IPS-18c (cell line): ENCODE measurements at regions not wholly inside any gene's neighbourhood (a gene's known extent, or its start where the extent isn't known, plus 50 kb on each side); places are given as distances from the start of the nearest gene placed in this dataset.

Experiments used
- H3K4me3 ChIP-seq: 2 replicates; pipeline ENCODE4 v1.7.0; 2013; ENCODE audit warnings: low read depth, mild to moderate bottlenecking, low read length, moderate library complexity; ENCODE audit not compliant: insufficient read depth
- H3K9me3 ChIP-seq: one replicate; pipeline ENCODE4 v1.6.1; 2013; ENCODE audit warnings: mild to moderate bottlenecking, low read length, moderate library complexity; ENCODE audit not compliant: control insufficient read depth, insufficient read depth

DNA sequence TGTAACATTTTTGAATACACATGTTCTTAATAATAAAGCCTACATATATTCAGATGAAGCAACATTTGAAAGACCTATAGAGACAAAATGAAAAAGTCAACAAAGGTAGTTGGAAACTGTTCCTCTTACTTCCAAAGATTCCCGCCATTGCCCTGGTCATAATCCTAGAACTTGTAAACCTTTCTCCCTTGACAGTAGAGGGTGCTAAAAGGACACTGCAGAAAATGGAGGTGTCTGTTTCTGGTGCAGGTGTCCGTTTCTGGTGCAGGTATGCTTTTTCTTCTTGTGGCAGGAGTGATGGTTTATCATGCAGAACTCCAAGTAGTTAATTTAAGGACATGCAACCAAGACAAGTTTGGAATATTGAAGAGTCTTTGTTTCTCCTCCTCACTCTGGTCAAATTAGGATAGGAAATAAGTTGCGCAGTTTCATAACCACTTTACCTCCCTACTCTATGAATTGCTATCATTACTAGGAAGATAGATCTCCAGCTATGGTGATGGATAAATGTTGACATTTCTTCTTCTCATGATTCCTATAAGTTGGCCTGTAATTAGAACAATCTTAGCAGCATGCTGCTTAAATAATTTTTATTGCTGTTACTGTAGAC is 56.0 kb upstream of the FAM174A start:
- no peak overlapping the region for H3K4me3 ChIP-seq
- H3K9me3 ChIP-seq, result no peaks in the 10 kb centered on the region

- Histone ChIP-seq H3K4me3 (no peak overlapping the region), H3K9me3 (no peaks in the 10 kb centered on the region)
These were observed 63.1 kb upstream of the FAM174A start for GRCh38 chr5:100472091-100472490.

GRCh38 chr5:100469767-100470166 is 65.4 kb upstream of the FAM174A start:
- Histone ChIP-seq H3K4me3 (no peak overlapping the region), H3K9me3 (no peaks in the 10 kb centered on the region)

DNA sequence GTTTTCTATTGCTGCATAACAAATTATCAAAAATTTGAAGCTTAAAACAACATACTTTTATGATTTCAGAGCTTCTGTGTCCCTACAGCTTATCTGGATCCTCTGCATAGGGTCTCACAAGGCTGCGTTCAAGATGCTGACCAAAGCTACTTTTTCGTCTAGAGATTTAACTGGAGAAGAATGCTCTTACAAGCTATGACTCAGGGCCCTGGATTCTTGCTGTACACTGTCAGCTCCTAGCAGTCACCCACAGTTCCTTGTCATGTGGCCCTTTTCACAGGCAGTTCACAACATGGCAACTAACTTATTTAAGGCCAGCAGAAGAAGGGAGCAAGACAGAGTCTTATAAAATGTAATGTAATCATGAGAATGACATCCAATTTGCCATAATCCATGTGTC is 70.8 kb upstream of the FAM174A start:
- no peaks in the 10 kb centered on the region for H3K9me3 ChIP-seq
- no peak overlapping the region for H3K4me3 ChIP-seq

GRCh38 chr5:100456615-100457014 is 78.6 kb upstream of the FAM174A start:
- H3K9me3 ChIP-seq, result no peaks in the 10 kb centered on the region
- H3K4me3 ChIP-seq, result no peak overlapping the region

- H3K9me3 ChIP-seq, result no peaks in the 10 kb centered on the region
- H3K4me3 ChIP-seq, result no peak overlapping the region
These were observed 83.0 kb upstream of the FAM174A start for GRCh38 chr5:100452126-100452525.

- Histone ChIP-seq H3K9me3 (no peaks in the 10 kb centered on the region), H3K4me3 (no peak overlapping the region)
These were observed 87.1 kb upstream of the FAM174A start for GRCh38 chr5:100448111-100448528.

DNA sequence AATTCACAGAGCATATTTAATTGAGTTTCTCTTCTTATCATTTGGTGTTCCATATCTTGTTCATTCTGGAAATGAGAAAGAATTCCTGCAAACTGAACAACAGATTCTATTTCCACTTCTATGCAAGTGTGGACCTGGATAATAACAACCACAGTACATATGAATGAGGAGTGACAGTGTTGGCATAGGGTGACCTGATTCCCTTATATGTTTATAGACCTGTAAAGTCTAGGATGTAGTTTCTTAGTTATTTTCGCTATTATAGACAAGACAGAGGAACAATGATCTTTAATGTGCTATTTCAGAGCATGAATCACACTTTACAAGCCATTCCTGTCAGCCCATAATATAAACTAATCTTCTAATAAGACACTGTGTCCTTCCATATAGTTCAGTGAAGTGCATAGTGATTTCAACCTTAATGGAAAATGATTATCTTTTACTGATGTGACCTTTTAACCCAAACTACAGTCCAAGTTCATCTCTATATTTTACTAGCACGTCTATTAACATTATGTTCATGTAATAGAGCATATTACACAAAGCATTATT is 88.2 kb upstream of the FAM174A start:
- H3K9me3 ChIP-seq, result no peaks in the 10 kb centered on the region
- no peak overlapping the region for H3K4me3 ChIP-seq

- no peaks in the 10 kb centered on the region for H3K9me3 ChIP-seq
- H3K4me3 ChIP-seq, result no peak overlapping the region
These were observed 90.2 kb upstream of the FAM174A start for GRCh38 chr5:100444961-100445360.

DNA sequence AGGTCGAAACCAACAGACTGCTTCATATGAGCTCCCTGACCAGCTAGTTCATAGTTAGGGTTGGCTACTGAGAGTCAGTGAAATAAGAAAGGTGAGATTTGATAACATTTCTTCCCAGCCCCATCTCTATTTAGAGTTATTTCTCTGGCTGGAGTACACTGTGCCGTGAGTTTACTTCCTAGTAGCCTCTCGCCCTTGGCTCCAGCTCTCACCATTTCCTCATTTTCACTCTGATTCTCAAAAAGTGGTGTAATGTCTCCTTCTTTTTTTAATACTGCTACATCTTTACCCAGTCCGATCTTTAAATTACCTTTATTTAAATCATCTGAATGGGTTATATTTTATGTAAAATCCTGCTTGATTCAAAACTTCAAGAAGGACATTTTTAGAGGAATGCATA is 100.4 kb upstream of the FAM174A start:
- Histone ChIP-seq H3K9me3 (no peaks in the 10 kb centered on the region), H3K4me3 (no peak overlapping the region)

DNA sequence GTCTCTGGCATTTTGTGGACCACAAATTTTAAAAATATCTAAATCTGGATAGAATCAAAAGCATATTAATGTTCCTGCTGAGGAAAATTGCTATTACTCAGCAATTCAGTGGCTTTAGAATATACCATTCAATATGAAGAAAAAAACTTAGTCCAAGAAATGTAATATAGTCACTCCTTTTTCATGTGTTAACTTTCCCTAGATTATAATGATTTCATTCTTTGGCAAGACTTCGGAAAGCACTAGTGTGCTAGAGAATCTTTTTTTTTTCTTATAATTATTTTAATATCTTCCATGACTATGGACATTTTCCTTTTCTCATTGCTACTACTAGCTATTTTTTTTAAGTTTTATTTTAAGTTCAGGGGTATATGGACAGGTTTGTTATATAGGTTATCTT is 102.4 kb upstream of the FAM174A start:
- no peaks in the 10 kb centered on the region for H3K9me3 ChIP-seq

DNA sequence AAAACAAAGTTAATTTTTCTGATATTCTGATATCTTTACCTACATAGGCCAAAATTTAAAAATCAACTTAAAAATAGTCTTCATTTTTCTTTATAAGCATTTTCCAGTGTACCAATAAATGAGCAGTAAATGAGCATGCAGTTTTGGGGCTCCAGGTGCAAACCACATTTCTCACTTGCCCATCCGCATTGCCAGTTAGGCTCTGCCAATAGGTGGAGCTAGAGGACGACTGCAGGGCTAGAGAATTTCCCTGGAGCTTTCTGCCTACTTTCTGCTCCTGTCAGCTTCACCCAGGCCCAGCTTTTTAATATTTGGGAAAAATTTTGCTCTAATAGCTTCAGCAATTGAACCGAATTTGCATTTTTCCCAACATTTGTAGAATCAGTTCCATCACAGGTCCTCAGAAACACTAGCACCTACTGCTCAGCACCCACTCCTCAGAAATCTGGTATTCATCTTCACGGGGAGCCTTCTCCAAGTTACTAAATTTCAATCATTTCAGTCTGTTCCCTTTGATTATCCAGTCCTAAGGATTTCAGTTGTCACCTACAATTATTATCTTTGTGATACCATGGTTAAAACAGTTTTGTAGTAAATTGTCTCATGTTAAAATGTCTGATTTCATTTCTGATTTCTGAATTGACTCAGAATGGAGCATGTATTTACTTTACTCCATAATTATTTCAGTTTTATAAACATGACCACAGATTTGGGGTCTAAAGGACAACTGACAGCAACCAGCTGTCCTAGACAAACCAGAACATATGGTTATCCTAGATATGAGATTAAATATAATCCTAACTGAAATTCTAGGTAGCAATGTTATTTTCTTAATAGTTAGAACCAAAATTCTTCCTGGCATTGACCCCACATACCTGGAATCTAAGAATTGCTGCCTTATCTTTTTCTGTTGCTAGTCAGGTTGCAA is 104.6 kb upstream of the FAM174A start:
- Histone ChIP-seq H3K4me3 (no peak overlapping the region), H3K9me3 (no peaks in the 10 kb centered on the region)

More for the DNA sequence above, 102.4 kb upstream of the FAM174A start:
- no peak overlapping the region for H3K4me3 ChIP-seq

DNA sequence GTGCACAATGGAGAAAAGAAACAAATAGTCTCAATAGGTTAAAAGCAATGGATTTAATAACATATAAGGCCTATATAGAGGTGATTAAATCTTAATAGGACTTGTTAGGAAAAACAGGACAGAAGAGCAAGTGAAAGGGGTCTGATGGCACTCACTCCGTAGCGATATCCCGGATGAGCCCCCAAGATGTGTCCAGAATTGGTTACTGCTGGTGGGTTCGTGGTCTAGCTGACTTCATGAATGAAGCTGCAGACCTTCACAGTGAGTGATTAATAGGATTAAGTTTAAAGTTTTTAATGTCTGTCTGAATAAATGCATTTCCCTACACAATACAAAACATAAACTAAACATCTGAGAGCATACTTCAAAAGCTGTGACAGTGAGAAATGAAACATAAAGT is 110.4 kb upstream of the FAM174A start:
- Histone ChIP-seq H3K4me3 (no peak overlapping the region), H3K9me3 (no peaks in the 10 kb centered on the region)

DNA sequence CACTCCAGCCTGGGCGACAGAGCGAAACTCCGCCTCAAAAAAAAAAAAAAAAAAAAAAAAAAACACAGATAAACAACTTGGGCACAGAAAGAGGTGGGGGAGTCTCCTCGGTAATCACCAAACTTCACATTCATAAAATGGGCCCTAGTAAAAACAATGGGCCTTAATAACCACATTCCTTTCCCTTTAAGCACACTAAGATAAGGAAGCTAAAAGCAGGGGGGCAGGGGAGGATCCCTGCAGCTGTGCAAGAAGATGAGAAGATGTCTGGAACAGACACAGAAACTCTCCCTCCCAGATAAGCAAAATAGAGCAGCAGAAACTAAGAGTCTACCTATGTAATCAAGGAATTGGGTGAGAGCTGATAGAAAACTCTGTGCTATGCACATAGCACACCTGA is 111.2 kb upstream of the FAM174A start:
- H3K9me3 ChIP-seq, result no peaks in the 10 kb centered on the region

GRCh38 chr5:100423330-100423729 is 111.8 kb upstream of the FAM174A start:
- Histone ChIP-seq H3K4me3 (no peak overlapping the region), H3K9me3 (no peaks in the 10 kb centered on the region)

More for the DNA sequence above, 111.2 kb upstream of the FAM174A start:
- no peak overlapping the region for H3K4me3 ChIP-seq

DNA sequence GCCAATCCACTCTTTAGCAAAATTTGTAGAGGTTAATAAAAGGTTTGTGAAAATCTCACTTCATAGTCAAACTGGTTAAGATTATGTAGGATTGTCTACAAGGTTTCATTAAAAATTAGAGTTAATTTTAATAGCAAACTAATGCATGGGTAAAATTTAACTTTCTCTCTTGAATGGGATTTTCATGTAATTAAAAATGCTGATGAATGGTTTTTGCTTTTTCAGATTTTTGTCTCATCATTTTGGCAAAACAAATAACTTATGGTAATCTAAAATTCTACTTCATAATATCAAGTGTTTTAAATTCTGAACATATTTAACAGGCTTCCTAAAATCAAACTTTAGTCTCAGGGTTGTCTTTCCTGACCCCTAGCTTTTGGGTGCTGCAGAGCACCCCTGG is 113.8 kb upstream of the FAM174A start:
- Histone ChIP-seq H3K9me3 (no peaks in the 10 kb centered on the region), H3K4me3 (no peak overlapping the region)

- H3K9me3 ChIP-seq, result no peaks in the 10 kb centered on the region
- no peak overlapping the region for H3K4me3 ChIP-seq
These were observed 116.9 kb upstream of the FAM174A start for GRCh38 chr5:100418231-100418630.

DNA sequence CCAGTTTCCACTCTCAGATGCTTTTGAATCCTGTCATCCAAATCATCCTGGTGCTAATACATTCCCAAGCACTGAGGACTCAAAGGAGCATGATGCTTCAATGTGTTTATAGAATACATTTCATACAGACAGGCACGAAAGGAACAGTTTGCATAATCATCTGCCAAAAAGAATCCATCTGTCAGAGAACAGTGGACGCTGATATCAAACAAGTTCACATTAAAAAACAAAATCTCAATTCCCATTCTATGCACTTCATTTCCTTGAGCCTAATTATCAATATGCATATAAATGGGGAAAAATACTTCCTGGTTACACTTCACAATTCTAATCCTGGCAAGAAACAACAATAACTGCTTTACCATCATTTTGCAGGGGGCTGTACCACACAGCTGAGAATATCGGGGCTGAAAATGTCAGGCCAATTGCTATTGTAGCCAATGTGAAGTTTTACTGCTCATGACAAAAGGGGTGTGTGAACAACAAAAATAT is 125.5 kb upstream of the FAM174A start:
- Histone ChIP-seq H3K4me3 (no peak overlapping the region), H3K9me3 (no peaks in the 10 kb centered on the region)
